A549 (cell line): ENCODE measurements at regions not wholly inside any gene's neighbourhood (a gene's known extent, or its start where the extent isn't known, plus 50 kb on each side); places are given as distances from the start of the nearest gene placed in this dataset.

Experiments used
- ATAC-seq, 2 experiments: fragments of 200-7000 bp in 1 of 2; fragments of >200 bp in 1 of 2; cut with Nextera tagmentation in 1 of 2; cut with Tn5 transposase in 1 of 2; 3 replicates each; pipeline versions ENCODE4 v1.8.0 to v1.9.1; 2018 to 2020; ENCODE audit warnings: mild to moderate bottlenecking in 1 of 2, moderate library complexity in 1 of 2
- CTCF ChIA-PET: fragments of 300-600 bp; sonication (Branson Sonifier 250); formaldehyde crosslinking; extraction: SDS; loops from one replicate; lab custom pipeline; 2021; ENCODE audit warnings: antibody characterized with exemption, inconsistent platforms; lab: Yijun Ruan, JAX
- POLR2A ChIA-PET: fragments of 350-600 bp; formaldehyde crosslinking; extraction: SDS; loops from one replicate; lab custom pipeline; 2021; ENCODE audit warnings: antibody characterized with exemption, inconsistent platforms; lab: Yijun Ruan, JAX
- DNase-seq, 2 experiments: peaks; one replicate each; pipeline versions ENCODE4 v3.0.0 to v3.0.0-alpha.2; 2011 to 2016; ENCODE audit warnings: low read depth in 1 of 2, low spot score in 1 of 2
- FAIRE-seq: peaks from 2 replicates; lab custom pipeline; 2011; peaks lifted over from hg19 to GRCh38; lab: Jason Lieb, UNC
- H3K27ac ChIP-seq, 2 experiments: fragments of >200 bp; sonication (Bioruptor Twin); formaldehyde crosslinking; 3 replicates each; pipeline ENCODE4 v1.5.1; 2016 to 2017
- H3K4me1 ChIP-seq: fragments of >200 bp; sonication (Bioruptor Twin); formaldehyde crosslinking; 3 replicates; pipeline ENCODE4 v1.6.1; 2016
- H3K4me2 ChIP-seq: fragments of >200 bp; sonication (Bioruptor Twin); formaldehyde crosslinking; 3 replicates; pipeline ENCODE4 v1.6.1; 2016
- H3K4me3 ChIP-seq: fragments of >200 bp; sonication (Bioruptor Twin); formaldehyde crosslinking; 3 replicates; pipeline ENCODE4 v1.5.1; 2016
- H3K9me3 ChIP-seq: fragments of >200 bp; sonication (Bioruptor Twin); formaldehyde crosslinking; 3 replicates; pipeline ENCODE4 v1.6.1; 2016
- BHLHE40 ChIP-seq: IDR thresholded peaks from 2 replicates; pipeline ENCODE4 v1.6.1; 2012; ENCODE audit warnings: low read depth, low read length, inconsistent platforms
- CEBPB ChIP-seq, 2 experiments: fragments of >200 bp in 1 of 2; sonication (Bioruptor Twin) in 1 of 2; formaldehyde crosslinking in 1 of 2; IDR thresholded peaks; 2 replicates each; pipeline ENCODE4 v1.6.1; 2012 to 2016
- EHF ChIP-seq: fragments of 250-450 bp; sonication (Bioruptor Pico); IDR thresholded peaks from 2 replicates; pipeline ENCODE4 v1.5.0; 2020; ENCODE audit warnings: mild to moderate bottlenecking
- EP300 ChIP-seq, 2 experiments: fragments of >200 bp; sonication (Bioruptor Twin); formaldehyde crosslinking; IDR thresholded peaks; 2 replicates in 1 of 2; 3 replicates in 1 of 2; pipeline ENCODE4 v1.6.1; 2016 to 2017
- ESRRA ChIP-seq: fragments of 150-350 bp; IDR thresholded peaks from 2 replicates; pipeline ENCODE4 v1.6.1; 2014; ENCODE audit warnings: mild to moderate bottlenecking, low read length, borderline replicate concordance
- FOSL2 ChIP-seq, 2 experiments: fragments of 450-650 bp in 1 of 2; fragments of >200 bp in 1 of 2; sonication (Bioruptor Twin) in 1 of 2; formaldehyde crosslinking; IDR thresholded peaks; 2 replicates each; pipeline versions ENCODE4 v1.5.0 to v1.6.1; 2016 to 2020; ENCODE audit warnings: mild to moderate bottlenecking in 1 of 2, moderate library complexity in 1 of 2
- FOXS1 ChIP-seq: fragments of 250-450 bp; sonication (Bioruptor Pico); IDR thresholded peaks from 2 replicates; pipeline ENCODE4 v1.5.0; 2020; ENCODE audit warnings: mild to moderate bottlenecking, moderate library complexity
- GATA3 ChIP-seq: IDR thresholded peaks from 2 replicates; pipeline ENCODE4 v1.6.1; 2012; ENCODE audit warnings: borderline replicate concordance
- HOXA7 ChIP-seq: fragments of 250-450 bp; sonication (Bioruptor Pico); IDR thresholded peaks from 2 replicates; pipeline ENCODE4 v1.5.0; 2020; ENCODE audit warnings: mild to moderate bottlenecking, moderate library complexity
- HOXB13 ChIP-seq: fragments of 250-450 bp; sonication (Bioruptor Pico); IDR thresholded peaks from 2 replicates; pipeline ENCODE4 v1.5.0; 2020; ENCODE audit warnings: low read depth, mild to moderate bottlenecking, moderate library complexity
- HOXB5 ChIP-seq: fragments of 250-450 bp; sonication (Bioruptor Pico); IDR thresholded peaks from 2 replicates; pipeline ENCODE4 v1.5.0; 2020; ENCODE audit warnings: mild to moderate bottlenecking, moderate library complexity
- KDM1A ChIP-seq: fragments of 200-600 bp; sonication (generic); IDR thresholded peaks from 2 replicates; pipeline ENCODE4 v1.6.1; 2016; ENCODE audit warnings: low read depth, mild to moderate bottlenecking
- KDM5A ChIP-seq: fragments of 200-600 bp; sonication (generic); IDR thresholded peaks from 2 replicates; pipeline ENCODE4 v1.6.1; 2016; ENCODE audit warnings: antibody characterized with exemption, mild to moderate bottlenecking
- MAFK ChIP-seq: fragments of 450-650 bp; IDR thresholded peaks from 2 replicates; pipeline ENCODE4 v1.6.1; 2014; ENCODE audit not compliant: partially characterized antibody
- NFE2L2 ChIP-seq: fragments of 150-350 bp; conservative IDR thresholded peaks from 2 replicates; pipeline ENCODE4 v1.6.1; 2014; ENCODE audit warnings: low read length
- NPAS2 ChIP-seq: fragments of 250-450 bp; sonication (Bioruptor Pico); IDR thresholded peaks from 2 replicates; pipeline ENCODE4 v1.8.0; 2022; ENCODE audit warnings: mild to moderate bottlenecking, moderate library complexity, borderline replicate concordance
- POLR2A ChIP-seq: IDR thresholded peaks from 2 replicates; pipeline ENCODE4 v1.6.1; 2012; ENCODE audit warnings: mild to moderate bottlenecking, low read length
- POLR2AphosphoS2 ChIP-seq: conservative IDR thresholded peaks from 2 replicates; pipeline ENCODE4 v1.6.1; 2012; ENCODE audit warnings: low read length, improper control_type of control experiment, inconsistent platforms
- RARB ChIP-seq: fragments of 250-450 bp; sonication (Bioruptor Pico); IDR thresholded peaks from 2 replicates; pipeline ENCODE4 v1.8.0; 2021; ENCODE audit warnings: mild to moderate bottlenecking, moderate library complexity
- RFX5 ChIP-seq: fragments of 450-650 bp; IDR thresholded peaks from 2 replicates; pipeline ENCODE4 v1.7.1; 2014; ENCODE audit warnings: antibody characterized with exemption, mild to moderate bottlenecking, moderate library complexity
- SMC3 ChIP-seq: fragments of >200 bp; sonication (Bioruptor Twin); formaldehyde crosslinking; IDR thresholded peaks from 3 replicates; pipeline ENCODE4 v1.6.1; 2018; ENCODE audit warnings: inconsistent platforms
- TFCP2L1 ChIP-seq: fragments of 250-450 bp; sonication (Bioruptor Pico); IDR thresholded peaks from 2 replicates; pipeline ENCODE4 v1.5.0; 2021; ENCODE audit warnings: mild to moderate bottlenecking
- ZC3H11A ChIP-seq: fragments of 450-650 bp; IDR thresholded peaks from 2 replicates; pipeline ENCODE4 v1.6.1; 2014; ENCODE audit warnings: antibody characterized with exemption, mild to moderate bottlenecking
- ZFP36 ChIP-seq: fragments of 450-650 bp; IDR thresholded peaks from 2 replicates; pipeline ENCODE4 v1.6.1; 2014; ENCODE audit warnings: borderline replicate concordance; ENCODE audit not compliant: partially characterized antibody
- ZNF302 ChIP-seq: fragments of 250-450 bp; sonication (Bioruptor Pico); IDR thresholded peaks from 2 replicates; pipeline ENCODE4 v1.9.0; 2021; ENCODE audit warnings: inconsistent platforms, mild to moderate bottlenecking, moderate library complexity
- WGBS: methylation state at CpG from one replicate; pipeline ENCODE4 v1.1.6; 2017; ENCODE audit errors: missing lambda C conversion rate; 5-methylcytosine and 5-hydroxymethylcytosine counted together
- TF ChIP-seq, protein P1 (sequence below): IDR thresholded peaks from 2 replicates; pipeline ENCODE4 v1.6.1; 2012; ENCODE audit warnings: low read depth, borderline replicate concordance
- TF ChIP-seq, protein P2 (sequence below): fragments of 150-350 bp; IDR thresholded peaks from 2 replicates; pipeline ENCODE4 v1.6.1; 2014; ENCODE audit warnings: low read depth, mild to moderate bottlenecking, low read length
- TF ChIP-seq, protein P3 (sequence below): fragments of >200 bp; sonication (Bioruptor Twin); formaldehyde crosslinking; IDR thresholded peaks from 3 replicates; pipeline ENCODE4 v1.5.1; 2016

DNA sequence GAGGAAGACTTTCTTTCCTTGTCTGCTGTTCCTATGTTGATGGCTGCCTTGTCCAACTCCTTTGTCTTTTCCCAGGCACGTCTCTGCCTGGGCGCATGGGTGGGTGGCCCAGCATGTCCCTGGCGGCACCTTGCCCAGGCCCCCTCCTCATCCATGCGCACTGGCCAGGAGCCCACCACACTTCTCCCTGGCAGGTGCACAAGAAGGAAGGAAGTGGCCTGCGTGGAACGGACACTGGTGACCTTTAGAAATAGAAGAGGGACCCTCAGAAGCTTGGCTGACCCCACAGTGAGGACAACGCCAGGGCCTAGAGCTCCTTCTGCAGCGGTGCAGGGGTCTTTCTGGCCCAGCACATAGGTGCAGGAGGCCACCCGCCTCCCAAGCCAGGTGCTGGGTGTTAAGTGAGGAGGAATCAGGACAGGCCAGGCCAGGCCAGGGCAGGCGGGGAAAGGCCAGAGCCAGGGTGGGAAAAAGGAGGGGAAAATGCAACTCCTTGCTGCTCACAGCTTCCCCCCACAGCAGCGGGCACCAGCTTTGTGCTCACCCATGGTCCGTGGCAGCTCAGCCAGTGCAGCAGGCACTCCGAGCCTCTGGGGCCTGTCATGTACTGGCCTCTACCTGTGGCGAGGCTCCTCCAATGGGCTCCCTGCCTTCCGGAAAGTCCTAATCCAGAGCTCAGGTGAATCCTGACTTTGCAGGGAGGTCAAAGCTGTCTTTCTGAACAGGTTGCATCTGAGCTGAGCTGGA, 104.0 kb downstream of the SOX1 start (continued):
- TF ChIP-seq GATA3 (no peak), HOXB13 (CRISPR knock-in tag) (no peak)

DNA sequence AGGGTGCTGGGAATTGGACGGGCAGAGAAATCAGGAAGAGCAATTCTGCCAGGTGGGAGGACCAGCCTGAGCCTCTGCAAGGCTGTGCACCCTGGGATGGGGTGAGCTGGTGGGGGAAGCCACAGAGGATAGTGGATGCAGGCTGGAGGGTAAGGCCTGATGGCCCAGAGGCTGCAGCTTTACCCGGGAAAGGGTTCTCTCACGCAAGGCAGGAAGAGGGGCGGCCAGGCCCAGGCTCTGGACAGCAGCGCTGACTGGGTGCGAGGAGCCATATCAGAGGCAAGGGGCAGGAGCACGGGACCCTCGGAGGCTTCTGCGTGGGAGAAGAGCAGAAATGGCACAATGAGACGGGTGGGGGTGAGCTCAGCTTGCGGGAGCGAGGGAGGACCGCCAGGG, 104.6 kb downstream of the SOX1 start:
- TF ChIP-seq KDM1A (no peak), RARB (CRISPR knock-in tag) (no peak), POLR2A (no peak), ZC3H11A (no peak)
- no peak for DNase-seq
- no peak for FAIRE-seq
- Histone ChIP-seq H3K9me3 (no peaks in the 10 kb centered on the region; the same call in 2 of the 3 replicates), H3K27ac (no peak overlapping the region), H3K4me3 (no peak overlapping the region), H3K4me1 (no peaks in the 10 kb centered on the region), H3K4me2 (no peak overlapping the region)
- CTCF ChIA-PET: no interaction called here
- 43% methylated on average over 11 of the region's 13 CpGs for WGBS
- no peak for ATAC-seq
- POLR2A ChIA-PET: no interaction called here

DNA sequence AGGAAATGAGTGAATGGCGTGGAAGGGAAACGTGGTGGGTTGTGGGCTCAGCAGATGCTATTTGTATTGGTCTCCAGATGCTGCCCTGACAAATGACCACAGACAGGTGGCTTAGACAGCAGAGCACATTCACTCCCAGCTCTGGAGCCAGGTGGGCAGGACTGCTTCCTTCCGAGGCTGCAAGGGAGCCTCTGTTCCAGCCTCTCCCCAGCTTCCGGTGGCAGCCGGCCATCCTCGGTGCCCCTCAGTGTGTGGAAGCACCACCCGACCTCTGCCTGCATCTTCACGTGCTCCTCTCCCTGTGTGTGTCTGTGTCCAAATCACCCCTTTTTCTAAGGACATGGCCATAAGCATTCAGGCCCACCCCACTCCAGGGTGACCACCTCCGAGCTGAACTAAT, 105.1 kb downstream of the SOX1 start:
- no peak for DNase-seq
- H3K9me3 ChIP-seq: no peaks in the 10 kb centered on the region; the same call in 2 of the 3 replicates
- ATAC-seq: no peak
- H3K4me3 ChIP-seq: no peak overlapping the region
- WGBS: 7% methylated on average over 4 of the region's 9 CpGs
- FAIRE-seq: no peak
- TF ChIP-seq RARB (CRISPR knock-in tag) (no peak), BHLHE40 (no peak), KDM5A (no peak), POLR2AphosphoS2 (no peak), TFCP2L1 (CRISPR knock-in tag) (no peak), CEBPB (IDR thresholded peaks at IDR 0.05) (no peak), HOXB5 (no peak), ZFP36 (no peak), MAFK (no peak), EHF (CRISPR knock-in tag) (no peak), ZNF302 (CRISPR knock-in tag) (no peak), FOXS1 (CRISPR knock-in tag) (no peak), NPAS2 (no peak), HOXA7 (CRISPR knock-in tag) (no peak), EP300 (IDR thresholded peaks at IDR 0.05) (no peak)
- TF ChIP-seq, protein P1, sequence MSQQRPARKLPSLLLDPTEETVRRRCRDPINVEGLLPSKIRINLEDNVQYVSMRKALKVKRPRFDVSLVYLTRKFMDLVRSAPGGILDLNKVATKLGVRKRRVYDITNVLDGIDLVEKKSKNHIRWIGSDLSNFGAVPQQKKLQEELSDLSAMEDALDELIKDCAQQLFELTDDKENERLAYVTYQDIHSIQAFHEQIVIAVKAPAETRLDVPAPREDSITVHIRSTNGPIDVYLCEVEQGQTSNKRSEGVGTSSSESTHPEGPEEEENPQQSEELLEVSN: no peak
- TF ChIP-seq, protein P2, sequence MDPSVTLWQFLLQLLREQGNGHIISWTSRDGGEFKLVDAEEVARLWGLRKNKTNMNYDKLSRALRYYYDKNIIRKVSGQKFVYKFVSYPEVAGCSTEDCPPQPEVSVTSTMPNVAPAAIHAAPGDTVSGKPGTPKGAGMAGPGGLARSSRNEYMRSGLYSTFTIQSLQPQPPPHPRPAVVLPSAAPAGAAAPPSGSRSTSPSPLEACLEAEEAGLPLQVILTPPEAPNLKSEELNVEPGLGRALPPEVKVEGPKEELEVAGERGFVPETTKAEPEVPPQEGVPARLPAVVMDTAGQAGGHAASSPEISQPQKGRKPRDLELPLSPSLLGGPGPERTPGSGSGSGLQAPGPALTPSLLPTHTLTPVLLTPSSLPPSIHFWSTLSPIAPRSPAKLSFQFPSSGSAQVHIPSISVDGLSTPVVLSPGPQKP: no peak
- no peak overlapping the region for H3K4me2 ChIP-seq
- CTCF ChIA-PET: no interaction called here
- no peak overlapping the region for H3K27ac ChIP-seq
- no peaks in the 10 kb centered on the region for H3K4me1 ChIP-seq
- POLR2A ChIA-PET: no interaction called here

DNA sequence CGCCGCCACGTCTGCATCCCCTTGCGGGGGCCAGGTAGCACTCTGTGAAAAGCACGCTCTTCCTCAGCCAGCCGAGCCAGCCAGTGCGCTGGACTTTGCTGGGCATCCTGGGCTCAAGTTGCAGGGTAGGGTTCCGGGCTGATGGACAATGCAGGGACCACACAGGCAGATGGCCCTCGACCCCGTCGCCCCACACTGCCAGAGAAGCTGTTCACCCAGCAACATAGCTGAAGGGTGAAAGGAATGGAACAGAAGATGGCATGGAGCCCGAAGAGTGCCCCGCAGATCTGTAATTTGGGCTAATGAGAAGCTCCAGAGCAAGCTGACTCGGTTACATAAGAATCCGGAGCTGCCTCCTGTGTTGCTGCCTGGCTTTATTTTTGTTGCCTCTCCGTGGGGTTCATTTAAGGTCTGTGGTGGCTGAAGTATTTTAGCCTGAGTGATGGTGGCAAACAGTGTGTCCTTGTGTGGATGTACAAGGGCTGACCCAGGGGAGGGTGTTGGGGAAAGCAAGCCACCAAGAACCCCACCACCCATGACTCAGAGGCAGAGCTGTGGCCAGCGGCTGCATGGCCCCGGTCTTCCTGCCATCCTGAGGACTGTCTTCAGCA, 105.8 kb downstream of the SOX1 start:
- Histone ChIP-seq H3K4me1 (no peaks in the 10 kb centered on the region), H3K9me3 (no peaks in the 10 kb centered on the region; the same call in 2 of the 3 replicates), H3K4me2 (no peak overlapping the region), H3K27ac (no peak overlapping the region), H3K4me3 (no peak overlapping the region)
- CTCF ChIA-PET: no interaction called here
- FAIRE-seq (no peak), ATAC-seq (no peak), DNase-seq (no peak)
- POLR2A ChIA-PET: no interaction called here
- 19% methylated on average over 8 of the region's 18 CpGs for WGBS
- TF ChIP-seq SMC3: no peak
- TF ChIP-seq RFX5: no peak
- no peak for TF ChIP-seq FOSL2 (IDR thresholded peaks at IDR 0.05)
- TF ChIP-seq FOSL2 (CRISPR knock-in tag; IDR thresholded peaks at IDR 0.05): no peak
- TF ChIP-seq CEBPB (IDR thresholded peaks at IDR 0.05): no peak
- no peak for TF ChIP-seq NFE2L2
- TF ChIP-seq EP300 (IDR thresholded peaks at IDR 0.05): no peak
- no peak for TF ChIP-seq ESRRA
- TF ChIP-seq, protein P3, sequence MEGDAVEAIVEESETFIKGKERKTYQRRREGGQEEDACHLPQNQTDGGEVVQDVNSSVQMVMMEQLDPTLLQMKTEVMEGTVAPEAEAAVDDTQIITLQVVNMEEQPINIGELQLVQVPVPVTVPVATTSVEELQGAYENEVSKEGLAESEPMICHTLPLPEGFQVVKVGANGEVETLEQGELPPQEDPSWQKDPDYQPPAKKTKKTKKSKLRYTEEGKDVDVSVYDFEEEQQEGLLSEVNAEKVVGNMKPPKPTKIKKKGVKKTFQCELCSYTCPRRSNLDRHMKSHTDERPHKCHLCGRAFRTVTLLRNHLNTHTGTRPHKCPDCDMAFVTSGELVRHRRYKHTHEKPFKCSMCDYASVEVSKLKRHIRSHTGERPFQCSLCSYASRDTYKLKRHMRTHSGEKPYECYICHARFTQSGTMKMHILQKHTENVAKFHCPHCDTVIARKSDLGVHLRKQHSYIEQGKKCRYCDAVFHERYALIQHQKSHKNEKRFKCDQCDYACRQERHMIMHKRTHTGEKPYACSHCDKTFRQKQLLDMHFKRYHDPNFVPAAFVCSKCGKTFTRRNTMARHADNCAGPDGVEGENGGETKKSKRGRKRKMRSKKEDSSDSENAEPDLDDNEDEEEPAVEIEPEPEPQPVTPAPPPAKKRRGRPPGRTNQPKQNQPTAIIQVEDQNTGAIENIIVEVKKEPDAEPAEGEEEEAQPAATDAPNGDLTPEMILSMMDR: no peak
- TF ChIP-seq TFCP2L1 (CRISPR knock-in tag): no peak
